DOHH2 (cell line): ENCODE measurements at regions not wholly inside any gene's neighbourhood (a gene's known extent, or its start where the extent isn't known, plus 50 kb on each side); places are given as distances from the start of the nearest gene placed in this dataset.

Experiments
- H3F3A ChIP-seq: fragments of 200-600 bp; sonication (generic), shearing (Covaris generic); 2 replicates; pipeline ENCODE4 v1.6.0; 2016; ENCODE audit warnings: antibody characterized with exemption, mild to moderate bottlenecking; ENCODE audit not compliant: control insufficient read depth, insufficient read depth
- H3K27ac ChIP-seq: fragments of 200-600 bp; sonication (generic); 2 replicates; pipeline ENCODE4 v1.5.1; 2014; ENCODE audit warnings: low read depth, mild to moderate bottlenecking, low read length, moderate library complexity
- H3K27me3 ChIP-seq: fragments of 200-600 bp; sonication (generic); 2 replicates; pipeline ENCODE4 v1.6.1; 2014; ENCODE audit warnings: mild to moderate bottlenecking, low read length, mixed read lengths; ENCODE audit not compliant: control insufficient read depth
- H3K36me3 ChIP-seq: fragments of 200-600 bp; sonication (generic); 2 replicates; pipeline ENCODE4 v1.6.1; 2014; ENCODE audit warnings: mild to moderate bottlenecking, low read length, moderate library complexity, mixed read lengths; ENCODE audit not compliant: control insufficient read depth
- H3K4me1 ChIP-seq: fragments of 200-600 bp; sonication (generic); 2 replicates; pipeline ENCODE4 v1.6.1; 2014; ENCODE audit warnings: mild to moderate bottlenecking, low read length, mixed read lengths; ENCODE audit not compliant: control insufficient read depth
- H3K4me2 ChIP-seq: fragments of 200-600 bp; sonication (generic); 2 replicates; pipeline ENCODE4 v1.6.0; 2014; ENCODE audit warnings: mild to moderate bottlenecking, low read length, moderate library complexity
- H3K4me3 ChIP-seq: fragments of 200-600 bp; sonication (generic); 2 replicates; pipeline ENCODE4 v1.5.1; 2014; ENCODE audit warnings: mild to moderate bottlenecking, low read length, mixed read lengths
- H3K79me2 ChIP-seq: fragments of 200-600 bp; sonication (generic); 2 replicates; pipeline ENCODE4 v1.6.1; 2014; ENCODE audit warnings: mild to moderate bottlenecking, low read length, mixed read lengths; ENCODE audit not compliant: control insufficient read depth
- H3K9me2 ChIP-seq: fragments of 200-600 bp; sonication (generic); replicated peaks from 2 replicates; pipeline ENCODE4 v1.6.1; 2014; ENCODE audit warnings: mild to moderate bottlenecking, low read length, mixed read lengths; ENCODE audit not compliant: control insufficient read depth
- H3K9me3 ChIP-seq: fragments of 200-600 bp; sonication (generic); 2 replicates; pipeline ENCODE4 v1.6.1; 2014; ENCODE audit warnings: antibody characterized with exemption, low read length, mixed read lengths; ENCODE audit not compliant: control insufficient read depth, insufficient read depth
- H4K20me1 ChIP-seq: fragments of 200-600 bp; sonication (generic); 2 replicates; pipeline ENCODE4 v1.6.0; 2014; ENCODE audit warnings: low read depth, mild to moderate bottlenecking, antibody characterized with exemption, low read length, moderate library complexity; ENCODE audit not compliant: control insufficient read depth, insufficient read depth
- CTCF ChIP-seq: fragments of 200-600 bp; sonication (generic); IDR thresholded peaks from one replicate; pipeline ENCODE4 v1.5.1; 2014; ENCODE audit warnings: antibody characterized with exemption, mild to moderate bottlenecking, low read depth, low read length; ENCODE audit not compliant: poor library complexity, severe bottlenecking
- EZH2phosphoT487 ChIP-seq: fragments of 200-600 bp; sonication (generic); IDR thresholded peaks from 2 replicates; pipeline ENCODE4 v1.6.1; 2017; ENCODE audit warnings: borderline replicate concordance, mild to moderate bottlenecking, antibody characterized with exemption, low read length, moderate library complexity, mixed read lengths

DNA sequence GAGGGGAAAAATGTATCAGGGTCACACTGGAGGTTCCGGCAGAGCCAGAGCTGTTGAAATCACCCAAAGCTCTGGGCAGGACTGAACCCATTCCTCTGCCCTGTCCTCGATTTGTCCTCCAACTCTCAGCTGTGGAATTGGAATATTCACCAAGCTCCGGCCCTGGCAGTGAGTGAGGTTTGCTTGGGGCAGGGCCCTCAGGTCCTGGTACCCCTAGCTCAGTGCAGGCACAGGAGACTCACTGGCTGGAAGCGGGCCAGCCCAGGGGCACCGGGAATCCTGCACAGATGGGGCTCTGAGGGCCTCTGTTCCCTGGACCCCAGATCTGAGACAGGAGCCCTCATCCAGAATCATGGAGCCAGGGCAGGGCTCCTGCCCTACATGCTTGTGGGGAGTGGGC is 1322.3 kb downstream of the UQCRFS1 start:
- no peaks in the 10 kb centered on the region for H3K79me2 ChIP-seq
- H3K4me1 ChIP-seq = no peaks in the 10 kb centered on the region
- H4K20me1 ChIP-seq = no peaks in the 10 kb centered on the region
- no peaks in the 10 kb centered on the region for H3K9me2 ChIP-seq
- no peak overlapping the region for H3K4me2 ChIP-seq
- H3K27ac ChIP-seq = no peak overlapping the region
- H3K36me3 ChIP-seq = no peaks in the 10 kb centered on the region
- TF ChIP-seq CTCF (no peak), EZH2phosphoT487 (no peak)
- peaks cover 13% of the 10 kb centered on the region; the same call in 1 of the 2 replicates for H3K9me3 ChIP-seq
- H3F3A ChIP-seq = no peaks in the 10 kb centered on the region
- no peak overlapping the region for H3K4me3 ChIP-seq
- H3K27me3 ChIP-seq = no peaks in the 10 kb centered on the region

DNA sequence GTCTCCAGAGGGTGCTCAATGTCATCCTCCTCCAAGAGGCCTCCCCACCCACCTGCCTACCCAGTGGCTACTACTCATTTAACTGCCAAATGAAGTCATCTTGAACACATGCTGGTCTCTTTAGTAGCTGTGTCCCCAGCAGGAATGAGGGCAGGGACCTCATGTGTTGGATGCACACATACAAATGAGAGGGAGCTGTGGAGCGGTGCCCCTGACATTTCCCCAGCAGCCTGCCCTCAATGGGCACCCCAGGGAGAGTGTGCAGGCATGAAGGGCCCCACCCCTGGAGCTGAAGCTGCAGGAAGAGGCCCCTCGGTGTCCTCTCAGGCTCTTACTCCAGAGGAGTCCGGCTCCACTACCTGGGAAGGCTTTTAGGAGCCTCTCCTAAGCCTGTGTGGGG is 1322.7 kb downstream of the UQCRFS1 start:
- Histone ChIP-seq H3K4me2 (no peak overlapping the region), H4K20me1 (no peaks in the 10 kb centered on the region), H3K4me3 (no peak overlapping the region), H3K27me3 (no peaks in the 10 kb centered on the region), H3K36me3 (no peaks in the 10 kb centered on the region), H3K9me2 (no peaks in the 10 kb centered on the region), H3K27ac (no peak overlapping the region), H3K4me1 (no peaks in the 10 kb centered on the region), H3K9me3 (peaks cover 13% of the 10 kb centered on the region; the same call in 1 of the 2 replicates), H3F3A (no peaks in the 10 kb centered on the region), H3K79me2 (no peaks in the 10 kb centered on the region)
- TF ChIP-seq CTCF = no peak

- TF ChIP-seq CTCF (no peak), EZH2phosphoT487 (no peak)
- Histone ChIP-seq H3K27ac (no peak overlapping the region), H3K36me3 (no peaks in the 10 kb centered on the region), H3K4me2 (no peak overlapping the region), H3K79me2 (no peaks in the 10 kb centered on the region), H3K27me3 (no peaks in the 10 kb centered on the region), H3K4me1 (no peaks in the 10 kb centered on the region), H3K9me2 (no peaks in the 10 kb centered on the region), H4K20me1 (no peaks in the 10 kb centered on the region), H3K9me3 (peaks cover 13% of the 10 kb centered on the region; the same call in 1 of the 2 replicates), H3F3A (no peaks in the 10 kb centered on the region), H3K4me3 (no peak overlapping the region)
These were observed 1323.8 kb downstream of the UQCRFS1 start for GRCh38 chr19:27889156-27889555.

GRCh38 chr19:27887946-27888345 is 1325.0 kb downstream of the UQCRFS1 start:
- Histone ChIP-seq H3K4me2 (no peak overlapping the region), H3K4me1 (no peaks in the 10 kb centered on the region), H3K79me2 (no peaks in the 10 kb centered on the region), H3K9me2 (no peaks in the 10 kb centered on the region), H3K27me3 (no peaks in the 10 kb centered on the region), H3F3A (no peaks in the 10 kb centered on the region), H3K36me3 (no peaks in the 10 kb centered on the region), H3K9me3 (peaks cover 13% of the 10 kb centered on the region; the same call in 1 of the 2 replicates), H4K20me1 (no peaks in the 10 kb centered on the region), H3K27ac (no peak overlapping the region), H3K4me3 (no peak overlapping the region)
- TF ChIP-seq EZH2phosphoT487 (no peak), CTCF (no peak)
